HL-60 (cell line): ENCODE measurements at regions not wholly inside any gene's neighbourhood (a gene's known extent, or its start where the extent isn't known, plus 50 kb on each side); places are given as distances from the start of the nearest gene placed in this dataset.

Experiments
- DNase-seq, 2 experiments: peaks; one replicate each; pipeline ENCODE4 v3.0.0-alpha.2; 2010 to 2020; ENCODE audit warnings: low read depth in 1 of 2, low spot score in 1 of 2
- H3K27ac ChIP-seq: fragments of 250-450 bp; sonication (Bioruptor Pico); replicated peaks from 2 replicates; pipeline ENCODE4 v1.5.1; 2020; ENCODE audit warnings: mild to moderate bottlenecking, moderate library complexity
- H3K27me3 ChIP-seq: fragments of 250-450 bp; sonication (Bioruptor Pico); 2 replicates; pipeline ENCODE4 v1.5.1; 2021; ENCODE audit warnings: mild to moderate bottlenecking, moderate library complexity; ENCODE audit not compliant: insufficient read depth, poor library complexity, severe bottlenecking
- H3K4me3 ChIP-seq: replicated peaks from 2 replicates; pipeline ENCODE4 v1.5.1; 2011; ENCODE audit warnings: mild to moderate bottlenecking, control low read depth, low read length; ENCODE audit not compliant: insufficient read depth
- CTCF ChIP-seq: IDR thresholded peaks from one replicate; pipeline ENCODE4 v1.5.1; 2011; ENCODE audit warnings: low read length, control low read depth, inconsistent platforms; ENCODE audit not compliant: insufficient read depth
- GABPA ChIP-seq: IDR thresholded peaks from 2 replicates; pipeline ENCODE4 v1.6.1; 2012; ENCODE audit warnings: low read depth
- POLR2AphosphoS5 ChIP-seq: IDR thresholded peaks from 2 replicates; pipeline ENCODE4 v1.6.1; 2012; ENCODE audit warnings: low read depth
- REST ChIP-seq: IDR thresholded peaks from 2 replicates; pipeline ENCODE4 v1.6.1; 2012; ENCODE audit warnings: low read depth; ENCODE audit not compliant: insufficient replicate concordance
- SPI1 ChIP-seq: IDR thresholded peaks from 2 replicates; pipeline ENCODE4 v1.6.1; 2012; ENCODE audit warnings: low read depth, mild to moderate bottlenecking, borderline replicate concordance

DNA sequence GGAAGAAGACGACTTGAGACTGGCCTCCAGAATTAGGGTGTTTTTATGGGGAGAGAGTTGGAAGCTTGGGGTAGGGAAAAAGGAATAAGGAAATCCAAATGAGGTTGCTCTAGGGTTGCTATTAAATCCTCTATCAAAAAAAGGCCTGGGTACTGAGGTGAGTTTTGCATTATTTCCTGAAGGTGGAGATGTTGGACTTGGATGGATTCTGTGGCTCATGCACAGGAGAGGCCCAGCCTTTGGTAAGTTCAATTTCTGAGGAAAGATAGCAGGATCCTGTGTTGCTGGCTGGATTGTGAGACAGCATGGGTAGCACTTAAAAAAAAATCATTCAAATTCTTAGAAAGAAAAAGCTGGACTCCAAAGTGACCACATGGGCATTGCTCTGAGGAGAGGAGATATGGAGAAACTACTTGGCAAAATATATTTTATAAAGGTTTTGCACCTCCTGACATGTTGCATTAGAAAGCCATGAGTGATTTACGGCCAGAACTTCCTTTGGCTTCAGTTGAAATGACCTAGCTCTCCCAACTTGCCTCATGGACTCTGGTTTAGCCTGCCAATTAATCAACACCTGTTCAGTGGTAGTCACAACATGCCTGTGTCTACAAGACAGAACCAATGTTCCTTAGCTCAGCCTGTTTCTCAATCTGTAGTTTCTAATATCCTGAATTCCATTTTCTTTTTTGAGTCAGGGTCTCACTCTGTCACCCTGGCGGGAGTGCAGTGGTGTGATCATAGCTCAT lies 152.1 kb upstream of the RALGAPA2 start:
- Histone ChIP-seq H3K4me3 (no peak overlapping the region), H3K27ac (no peak overlapping the region), H3K27me3 (no peaks in the 10 kb centered on the region)
- no peak for DNase-seq
- TF ChIP-seq SPI1 (no peak), POLR2AphosphoS5 (no peak), GABPA (no peak), REST (no peak), CTCF (no peak)

GRCh38 chr20:20860078-20860806 lies 147.8 kb upstream of the RALGAPA2 start:
- H3K27me3 ChIP-seq = no peaks in the 10 kb centered on the region
- TF ChIP-seq GABPA = no peak
- peak; percentile 12; the same call in 1 of the 2 replicates for TF ChIP-seq SPI1
- TF ChIP-seq POLR2AphosphoS5 = no peak
- peak; percentile 95 for TF ChIP-seq CTCF
- TF ChIP-seq REST = no peak
- peak; percentile 78 to 95 for DNase-seq

GRCh38 chr20:20859510-20859909 lies 147.1 kb upstream of the RALGAPA2 start:
- DNase-seq = peak; percentile 59 to 89
- TF ChIP-seq CTCF (no peak), REST (no peak), POLR2AphosphoS5 (peak; percentile 74), GABPA (no peak), SPI1 (no peak)
- peak overlapping the region; percentile 90 for H3K27ac ChIP-seq
- H3K27me3 ChIP-seq = no peaks in the 10 kb centered on the region
- H3K4me3 ChIP-seq = no peak overlapping the region

More at GRCh38 chr20:20860078-20860806, 147.8 kb upstream of the RALGAPA2 start:
- Histone ChIP-seq H3K27ac (peak overlapping the region; percentile 90), H3K4me3 (no peak overlapping the region)
